GM19238 (cell line): ENCODE measurements at regions not wholly inside any gene's neighbourhood (a gene's known extent, or its start where the extent isn't known, plus 50 kb on each side); places are given as distances from the start of the nearest gene placed in this dataset.

Source experiments
- DNase-seq: peaks from one replicate; pipeline ENCODE4 v3.0.0; 2011; ENCODE audit warnings: low spot score; ENCODE audit not compliant: insufficient read length

- no peak for DNase-seq
These were observed 288.0 kb downstream of the ADGB start for GRCh38 chr6:146886587-146887446.

- DNase-seq = no peak
These were observed 288.8 kb downstream of the ADGB start for GRCh38 chr6:146887447-146888077.

GRCh38 chr6:146889303-146889702 is 290.5 kb downstream of the ADGB start:
- DNase-seq = no peak

- no peak for DNase-seq
These were observed 291.4 kb downstream of the ADGB start for GRCh38 chr6:146890172-146890571.

GRCh38 chr6:146890644-146891434 is 292.1 kb downstream of the ADGB start:
- DNase-seq = no peak

GRCh38 chr6:146891615-146892265 is 293.0 kb downstream of the ADGB start:
- no peak for DNase-seq

GRCh38 chr6:146892283-146892612 is 293.5 kb downstream of the ADGB start:
- DNase-seq = no peak

- DNase-seq = no peak
These were observed 294.0 kb downstream of the ADGB start for GRCh38 chr6:146892613-146893401.

GRCh38 chr6:146893690-146894089 is 294.9 kb downstream of the ADGB start:
- no peak for DNase-seq

- DNase-seq = no peak
These were observed 295.9 kb downstream of the ADGB start for GRCh38 chr6:146894624-146895023.

GRCh38 chr6:146895101-146895771 is 296.5 kb downstream of the ADGB start:
- DNase-seq = no peak

- no peak for DNase-seq
These were observed 296.9 kb downstream of the ADGB start for GRCh38 chr6:146895772-146896061.

- DNase-seq = no peak
These were observed 297.5 kb downstream of the ADGB start for GRCh38 chr6:146896062-146896813.

GRCh38 chr6:146896960-146897701 is 298.4 kb downstream of the ADGB start:
- DNase-seq = no peak

- DNase-seq = no peak
These were observed 299.5 kb downstream of the ADGB start for GRCh38 chr6:146898069-146898887.

- no peak for DNase-seq
These were observed 300.1 kb downstream of the ADGB start for GRCh38 chr6:146898888-146899227.

GRCh38 chr6:146901940-146902816 is 302.0 kb upstream of the STXBP5 start:
- DNase-seq = no peak
